ENCODE measurements at regions not wholly inside any gene's neighbourhood (a gene's known extent, or its start where the extent isn't known, plus 50 kb on each side); places are given as distances from the start of the nearest gene placed in this dataset.

- TF ChIP-seq POLR2AphosphoS5 (IDR thresholded peaks at IDR 0.05; ENCODE audit: low read depth, low read length) (no peak), POLR2A (IDR thresholded peaks at IDR 0.05; ENCODE audit: low read depth, low read length) (no peak), SPI1 (IDR thresholded peaks at IDR 0.05; ENCODE audit: low read depth, low read length) (no peak), POU2F2 (IDR thresholded peaks at IDR 0.05; ENCODE audit: low read depth, low read length) (no peak)
Observed at GRCh38 chr7:156327474-156327873, 313.1 kb upstream of the RNF32 start.
